ENCODE measurements at regions not wholly inside any gene's neighbourhood (a gene's known extent, or its start where the extent isn't known, plus 50 kb on each side); places are given as distances from the start of the nearest gene placed in this dataset.

DNA sequence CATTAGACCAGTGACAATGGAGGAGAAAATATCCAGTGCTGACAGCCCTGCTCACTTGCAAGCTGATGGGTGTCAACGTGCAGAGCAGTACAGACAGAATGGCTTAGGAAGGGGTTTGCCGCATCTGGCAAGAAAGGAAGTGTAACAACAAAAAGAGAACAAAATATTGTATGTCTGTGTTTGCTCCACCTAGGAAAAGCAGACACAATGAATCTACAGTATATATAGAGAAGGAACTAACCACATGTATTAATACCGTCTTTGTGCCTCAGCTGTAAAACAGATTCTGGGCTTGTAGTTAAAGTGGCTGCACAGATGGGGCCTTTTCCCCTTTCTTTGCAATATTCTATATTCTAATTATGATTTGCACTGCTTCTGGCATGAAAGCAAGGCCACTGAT, 281.1 kb upstream of the MEOX2 start:
- Histone ChIP-seq H3K36me3 (no peaks in the 10 kb centered on the region), H3K4me1 (no peaks in the 10 kb centered on the region), H3K9me3 (no peaks in the 10 kb centered on the region), H3K27me3 (no peaks in the 10 kb centered on the region), H3K27ac (no peak overlapping the region), H3K4me3 (replicated peaks in 1 of 3) (no peak overlapping the region)
- intact Hi-C loops (cut with DNase I): no loop called here
- no peak for DNase-seq
- no peak for TF ChIP-seq POLR2A (IDR thresholded peaks at IDR 0.05)
- TF ChIP-seq CTCF (IDR thresholded peaks at IDR 0.05): no peak
- WGBS, 2 donors: 86 to 87% methylated on average over 3 of the region's 3 CpGs

GRCh38 chr7:15967121-15967520, 280.6 kb upstream of the MEOX2 start:
- 87 to 97% methylated on average over 2 of the region's 2 CpGs for WGBS, 2 donors

DNA sequence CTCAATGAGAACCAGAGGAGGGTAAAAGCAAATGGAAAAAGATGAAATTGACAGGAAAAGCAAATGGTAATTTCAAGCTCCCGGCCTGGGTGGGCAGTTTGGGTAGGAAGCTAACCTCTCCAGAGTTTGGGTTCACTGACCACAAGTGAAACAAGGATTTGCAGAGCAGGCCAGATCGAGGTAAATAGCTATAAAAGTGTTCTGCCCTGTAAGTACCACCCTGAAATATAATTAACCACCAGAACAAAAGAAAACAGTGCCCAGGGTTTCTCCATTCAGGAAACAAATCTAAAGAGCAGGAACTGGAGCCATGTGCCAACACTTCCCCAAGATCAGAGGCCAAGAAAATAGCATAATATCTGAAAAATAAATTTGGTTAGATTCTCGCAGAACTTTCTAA, 276.7 kb upstream of the MEOX2 start:
- H3K27me3 ChIP-seq: no peaks in the 10 kb centered on the region

More at GRCh38 chr7:15967121-15967520, 280.6 kb upstream of the MEOX2 start:
- H3K27me3 ChIP-seq: no peaks in the 10 kb centered on the region
- no peak overlapping the region for H3K4me3 ChIP-seq (replicated peaks in 1 of 3)
- no peak for DNase-seq
- H3K9me3 ChIP-seq: no peaks in the 10 kb centered on the region
- no peak for TF ChIP-seq POLR2A (IDR thresholded peaks at IDR 0.05)
- TF ChIP-seq CTCF (IDR thresholded peaks at IDR 0.05): no peak
- H3K4me1 ChIP-seq: no peaks in the 10 kb centered on the region
- no peaks in the 10 kb centered on the region for H3K36me3 ChIP-seq
- intact Hi-C loops (cut with DNase I): no loop called here
- no peak overlapping the region for H3K27ac ChIP-seq

GRCh38 chr7:15954671-15955354, 268.3 kb upstream of the MEOX2 start:
- intact Hi-C loops (cut with DNase I): no loop called here
- no peak for DNase-seq
- no peaks in the 10 kb centered on the region for H3K36me3 ChIP-seq

More for the DNA sequence above, 276.7 kb upstream of the MEOX2 start:
- no peak overlapping the region for H3K4me3 ChIP-seq (replicated peaks in 1 of 3)
- H3K36me3 ChIP-seq: no peaks in the 10 kb centered on the region
- H3K9me3 ChIP-seq: no peaks in the 10 kb centered on the region
- TF ChIP-seq POLR2A (IDR thresholded peaks at IDR 0.05): no peak
- no peak for DNase-seq
- WGBS, 2 donors: 35 to 44% methylated on average over 3 of the region's 3 CpGs
- intact Hi-C loops (cut with DNase I): no loop called here
- no peak overlapping the region for H3K27ac ChIP-seq
- H3K4me1 ChIP-seq: no peaks in the 10 kb centered on the region

GRCh38 chr7:15950299-15950698, 263.8 kb upstream of the MEOX2 start:
- 70 to 89% methylated on average over 3 of the region's 3 CpGs for WGBS, 2 donors
- Histone ChIP-seq H3K36me3 (no peaks in the 10 kb centered on the region), H3K27ac (no peak overlapping the region), H3K4me3 (replicated peaks in 1 of 3) (no peak overlapping the region), H3K4me1 (no peaks in the 10 kb centered on the region), H3K9me3 (no peaks in the 10 kb centered on the region), H3K27me3 (no peaks in the 10 kb centered on the region)
- intact Hi-C loops (cut with DNase I): no loop called here
- TF ChIP-seq POLR2A (IDR thresholded peaks at IDR 0.05) (no peak), CTCF (IDR thresholded peaks at IDR 0.05) (no peak)
- DNase-seq: no peak

More at GRCh38 chr7:15954671-15955354, 268.3 kb upstream of the MEOX2 start:
- Histone ChIP-seq H3K9me3 (no peaks in the 10 kb centered on the region), H3K4me1 (no peaks in the 10 kb centered on the region), H3K4me3 (replicated peaks in 1 of 3) (no peak overlapping the region), H3K27me3 (no peaks in the 10 kb centered on the region), H3K27ac (no peak overlapping the region)
- WGBS, 2 donors: 77 to 85% methylated on average over 2 of the region's 2 CpGs
- TF ChIP-seq CTCF (IDR thresholded peaks at IDR 0.05) (no peak), POLR2A (IDR thresholded peaks at IDR 0.05) (no peak)

Data from thyroid gland (tissue), 4 donors.